ENCODE measurements at regions not wholly inside any gene's neighbourhood (a gene's known extent, or its start where the extent isn't known, plus 50 kb on each side); places are given as distances from the start of the nearest gene placed in this dataset.

DNA sequence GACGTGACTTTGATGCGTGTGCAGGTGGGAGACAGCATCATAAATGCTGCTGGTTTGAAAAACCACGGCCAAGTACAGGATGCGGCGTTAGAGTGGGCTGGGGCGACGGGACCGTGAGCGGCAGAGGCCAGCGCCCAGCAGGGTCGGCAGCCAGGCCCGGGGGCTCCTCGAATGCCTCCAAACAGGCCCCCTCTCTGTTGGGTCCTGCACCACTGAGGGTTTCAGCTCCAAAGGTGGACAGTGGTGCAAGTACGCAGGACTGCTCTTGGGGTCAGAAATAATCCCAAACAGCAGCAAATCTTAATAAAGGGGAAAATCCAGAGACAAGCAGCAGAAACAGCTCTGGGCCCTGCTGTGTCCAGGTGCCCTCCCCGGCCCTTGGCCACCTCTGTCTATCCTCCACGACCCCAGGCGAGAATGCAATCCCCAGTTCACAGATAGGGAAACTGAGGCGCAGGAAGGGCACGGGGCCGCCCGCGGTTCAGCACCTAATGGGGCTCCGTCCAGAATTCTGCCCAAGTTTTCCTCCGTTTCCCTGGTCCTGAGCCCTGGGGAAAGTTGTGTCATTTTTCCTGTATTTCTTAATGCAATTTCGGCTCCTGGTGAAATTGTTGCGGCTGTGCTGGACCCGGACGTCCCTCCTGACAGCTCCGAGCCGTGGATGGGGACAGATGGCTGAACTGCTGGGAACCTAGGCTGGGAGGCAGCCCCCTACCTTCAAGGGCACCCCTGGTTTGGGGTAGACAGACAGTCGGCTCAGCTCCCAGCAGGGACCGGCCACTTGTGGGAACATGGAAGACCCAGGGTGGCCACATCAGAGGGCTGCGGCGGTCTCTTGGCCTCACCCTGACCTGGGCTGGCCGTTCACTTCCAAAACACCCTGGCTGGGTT is 97.4 kb downstream of the FOXL3 start:
- no peak for DNase-seq

DNA sequence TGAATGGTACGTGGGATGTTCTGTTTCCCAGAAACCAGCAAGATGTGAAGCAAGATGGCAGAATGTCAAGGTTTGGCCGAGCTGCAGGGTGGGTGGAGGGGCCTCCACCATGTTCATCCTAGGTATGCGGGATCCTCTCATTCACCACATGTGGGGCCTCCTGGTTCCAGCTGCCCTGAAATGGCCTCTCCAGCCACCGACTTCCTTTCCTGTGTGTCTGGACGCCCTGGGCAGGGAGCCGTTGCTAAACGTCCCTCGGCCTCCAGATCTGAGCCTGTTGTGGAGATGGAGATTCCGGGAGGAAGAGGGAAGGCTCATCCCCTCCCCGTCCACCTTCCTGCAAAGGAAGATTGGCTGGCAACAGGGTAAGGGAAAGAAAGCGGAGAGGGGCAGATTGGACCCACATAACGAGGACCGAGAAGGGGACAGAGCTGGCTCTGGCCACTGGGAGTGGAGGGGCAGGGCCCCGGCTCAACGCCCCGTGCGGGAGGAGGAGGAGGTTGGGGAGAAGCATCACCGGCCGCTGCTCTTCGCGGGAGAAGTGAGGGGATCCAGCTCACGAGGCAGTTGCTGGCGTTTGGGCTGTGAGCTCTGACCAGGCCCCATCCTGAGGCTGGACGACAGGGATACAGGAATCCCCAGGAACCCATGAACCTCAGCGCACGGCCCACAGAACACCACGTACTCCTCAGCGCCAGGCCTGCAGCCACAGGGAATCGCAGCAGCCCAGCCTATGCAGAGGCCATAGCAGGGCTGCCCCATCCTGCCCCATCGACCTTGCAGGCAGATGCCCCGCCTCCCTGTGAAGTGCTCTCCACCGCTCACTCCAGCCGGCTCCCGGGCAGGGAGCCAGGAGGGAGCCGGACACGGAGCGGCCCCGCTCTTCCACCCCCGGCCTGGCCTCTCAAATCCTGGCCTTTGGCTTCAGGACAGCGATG is 98.3 kb downstream of the FOXL3 start:
- no peak for DNase-seq

GRCh38 chr7:388961-389701 is 99.2 kb downstream of the FOXL3 start:
- DNase-seq, result no peak

DNA sequence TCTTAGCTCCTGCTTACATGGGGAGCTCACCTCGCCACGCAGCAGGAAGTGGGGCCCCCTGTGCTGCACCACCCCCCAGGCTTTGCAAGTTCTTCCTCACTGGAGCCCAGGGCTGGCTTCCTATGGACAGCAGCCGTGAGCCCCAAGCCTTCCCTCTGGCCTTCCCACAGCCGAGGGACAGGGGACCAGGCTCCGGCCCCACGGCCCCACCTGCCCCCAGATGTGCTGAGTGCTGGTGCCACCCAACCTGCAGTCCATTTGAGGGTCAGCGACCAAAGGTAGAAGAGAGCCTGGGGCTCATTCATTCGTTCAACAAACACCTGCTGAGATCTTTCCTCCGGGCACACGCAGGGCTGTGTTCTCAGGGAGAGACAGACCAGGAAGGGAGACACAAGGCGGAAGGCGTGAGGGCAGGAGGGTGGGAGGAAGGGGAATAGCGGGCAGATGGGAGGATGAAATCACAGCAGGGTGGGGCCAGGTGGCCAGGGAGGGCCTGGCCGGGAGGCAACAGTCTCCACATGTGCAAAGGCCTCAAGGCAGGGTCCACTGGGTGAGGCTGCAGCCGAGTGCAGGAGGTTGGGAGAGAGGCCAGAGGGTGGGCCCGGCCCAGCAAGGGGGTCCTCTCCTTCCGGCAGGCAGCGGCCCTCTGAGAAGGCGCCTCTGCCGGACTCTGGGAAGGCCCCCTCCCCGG is 100.1 kb downstream of the FOXL3 start:
- no peak for DNase-seq

GRCh38 chr7:390761-391410 is 100.9 kb downstream of the FOXL3 start:
- no peak for DNase-seq

DNA sequence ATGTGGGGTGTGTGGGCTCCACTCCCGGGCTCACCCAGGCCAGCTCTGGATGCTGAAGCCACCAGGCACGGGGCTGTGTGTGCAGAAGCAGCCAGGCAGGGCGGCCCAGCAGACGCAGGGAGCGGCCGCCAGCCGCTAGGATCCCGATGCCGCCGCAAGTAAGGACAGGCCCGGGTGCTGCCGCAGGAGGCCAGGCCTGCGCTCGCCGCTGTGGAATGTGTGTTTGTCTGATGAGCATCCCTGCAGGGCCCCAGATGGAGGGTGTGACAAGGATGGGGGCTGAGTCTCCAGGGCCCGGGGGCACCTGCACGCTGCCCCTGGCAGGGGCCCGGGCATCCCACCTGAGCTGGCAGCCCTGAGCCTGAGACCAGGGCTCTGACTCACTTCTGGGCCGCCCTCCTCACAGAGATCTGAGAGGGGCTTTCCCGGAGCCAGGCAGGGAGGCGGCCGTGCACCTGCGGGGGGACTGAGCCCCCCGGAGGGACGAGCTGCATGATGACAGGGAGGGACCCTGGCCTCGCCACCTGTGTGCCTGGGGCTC is 101.5 kb downstream of the FOXL3 start:
- no peak for DNase-seq

- DNase-seq, result no peak
Measured at GRCh38 chr7:391961-392524, 102.1 kb downstream of the FOXL3 start.

GRCh38 chr7:392822-393221 is 102.9 kb downstream of the FOXL3 start:
- DNase-seq, result no peak

DNA sequence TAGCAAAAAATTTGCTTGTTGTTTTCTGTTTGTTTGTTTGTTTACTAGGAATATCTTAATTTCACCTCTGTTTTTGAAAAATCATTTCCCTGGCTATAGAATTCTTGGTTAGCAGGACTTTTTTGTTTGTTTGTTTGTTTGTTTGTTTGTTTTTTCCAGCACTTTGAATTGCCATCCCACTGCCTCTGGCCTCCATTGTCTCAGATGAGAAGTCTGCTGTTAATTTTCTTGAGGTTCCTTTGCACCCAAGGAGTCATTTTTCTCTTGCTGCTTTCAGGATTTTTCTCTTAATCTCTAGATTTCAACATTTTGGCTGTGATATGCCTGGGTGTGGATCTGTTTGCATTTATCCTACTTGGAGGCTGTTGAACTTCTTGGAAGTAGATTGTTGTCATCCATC is 105.7 kb downstream of the FOXL3 start:
- DNase-seq, result no peak

DNA sequence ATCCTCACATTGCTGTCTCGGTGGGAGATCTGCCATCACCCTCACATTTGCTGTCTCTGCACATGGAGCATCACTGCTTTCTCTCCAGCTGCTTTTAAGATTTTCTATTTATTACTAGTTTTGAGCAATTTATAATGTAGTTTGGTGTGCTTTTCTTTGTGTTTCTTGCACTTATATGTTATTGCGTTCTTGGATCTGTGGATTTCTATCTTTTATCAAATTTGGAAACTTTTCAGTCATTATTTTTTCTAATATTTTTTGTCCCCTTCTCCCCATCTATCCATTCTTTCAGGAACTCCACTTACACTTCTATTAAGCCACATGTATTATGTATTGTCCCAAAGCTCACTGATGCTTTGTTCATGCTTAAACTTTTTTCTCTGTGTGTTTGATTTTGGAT is 108.9 kb downstream of the FOXL3 start:
- no peak for DNase-seq

DNA sequence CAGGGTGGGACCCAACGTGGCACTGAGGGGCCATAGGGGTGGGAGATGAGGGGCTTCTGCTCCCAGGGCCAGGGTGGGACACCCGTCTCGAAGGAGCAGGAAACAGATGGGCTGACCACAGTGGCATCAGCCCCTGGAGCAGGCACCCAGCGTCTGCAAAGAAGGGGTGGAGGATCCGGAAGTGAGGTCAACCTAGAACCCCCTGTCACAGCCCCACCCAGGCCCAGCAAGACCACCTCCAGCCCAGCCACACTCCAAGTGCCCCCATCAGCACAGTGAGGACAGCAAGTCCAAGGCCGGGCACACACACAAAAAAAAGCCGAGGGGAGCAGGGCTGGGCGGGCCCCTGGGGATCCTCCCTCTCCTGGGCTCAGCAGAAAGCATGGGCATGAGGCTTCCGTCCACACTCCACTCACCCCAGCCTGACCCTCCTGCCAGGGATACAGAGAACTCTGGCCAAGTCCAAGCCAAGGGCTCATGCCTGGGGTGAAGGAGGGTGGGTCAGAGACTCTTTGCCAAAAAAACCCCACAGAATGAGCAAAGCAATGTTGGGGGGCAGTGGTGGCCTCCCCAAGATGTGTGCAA is 111.0 kb downstream of the FOXL3 start:
- no peak for DNase-seq

DNA sequence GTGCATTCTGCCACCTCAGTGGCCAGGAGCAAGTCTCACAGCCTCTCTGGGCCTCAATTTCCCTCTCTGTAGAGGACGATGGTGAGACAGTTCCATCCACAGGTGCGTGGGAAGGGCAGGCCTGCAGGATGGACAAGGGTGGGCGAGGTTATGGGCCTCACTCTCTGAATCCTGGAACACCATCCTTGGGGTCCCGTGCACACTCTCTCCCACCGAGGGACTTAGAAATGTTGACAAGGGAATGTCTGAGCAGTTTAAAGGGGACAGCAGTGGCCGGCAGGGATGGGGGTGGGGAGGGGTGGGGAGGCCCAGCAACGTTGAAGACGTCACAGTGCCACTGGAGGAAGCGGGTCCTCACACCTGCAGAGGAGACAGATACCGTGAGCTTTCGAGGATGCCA is 111.5 kb downstream of the FOXL3 start:
- no peak for DNase-seq

DNA sequence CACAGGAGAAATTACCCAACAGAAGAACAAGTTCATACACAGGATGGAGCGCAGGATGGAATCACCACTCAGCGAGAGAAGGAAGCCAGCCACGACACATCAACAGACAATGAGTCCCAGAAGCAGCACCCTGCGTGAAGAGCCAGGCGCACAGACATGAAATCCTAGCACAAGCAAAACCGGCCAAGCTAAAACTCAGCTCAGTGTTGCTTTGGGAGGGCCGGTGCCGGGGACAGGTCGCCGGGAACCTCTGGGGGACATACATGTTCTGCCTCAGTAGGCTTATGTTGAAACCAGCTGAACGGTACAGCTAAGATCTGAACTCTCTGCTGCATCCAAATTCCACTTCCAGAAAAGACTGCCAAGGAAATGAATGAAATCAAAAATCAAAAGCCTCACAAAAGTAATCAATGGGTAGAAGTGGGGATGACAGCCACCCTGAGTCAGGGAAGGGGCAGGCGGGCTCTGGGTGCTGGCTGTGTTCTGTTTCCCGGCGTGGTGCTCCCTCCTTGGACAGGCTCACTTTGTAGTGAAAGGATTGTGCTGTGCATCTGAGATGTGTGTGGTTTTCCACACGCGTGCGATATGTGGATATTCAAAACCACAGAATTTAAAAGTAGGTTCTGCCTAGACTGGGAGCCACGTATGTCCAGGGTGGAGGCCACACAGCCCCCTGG is 114.7 kb downstream of the PDGFA start:
- no peak for DNase-seq

DNA sequence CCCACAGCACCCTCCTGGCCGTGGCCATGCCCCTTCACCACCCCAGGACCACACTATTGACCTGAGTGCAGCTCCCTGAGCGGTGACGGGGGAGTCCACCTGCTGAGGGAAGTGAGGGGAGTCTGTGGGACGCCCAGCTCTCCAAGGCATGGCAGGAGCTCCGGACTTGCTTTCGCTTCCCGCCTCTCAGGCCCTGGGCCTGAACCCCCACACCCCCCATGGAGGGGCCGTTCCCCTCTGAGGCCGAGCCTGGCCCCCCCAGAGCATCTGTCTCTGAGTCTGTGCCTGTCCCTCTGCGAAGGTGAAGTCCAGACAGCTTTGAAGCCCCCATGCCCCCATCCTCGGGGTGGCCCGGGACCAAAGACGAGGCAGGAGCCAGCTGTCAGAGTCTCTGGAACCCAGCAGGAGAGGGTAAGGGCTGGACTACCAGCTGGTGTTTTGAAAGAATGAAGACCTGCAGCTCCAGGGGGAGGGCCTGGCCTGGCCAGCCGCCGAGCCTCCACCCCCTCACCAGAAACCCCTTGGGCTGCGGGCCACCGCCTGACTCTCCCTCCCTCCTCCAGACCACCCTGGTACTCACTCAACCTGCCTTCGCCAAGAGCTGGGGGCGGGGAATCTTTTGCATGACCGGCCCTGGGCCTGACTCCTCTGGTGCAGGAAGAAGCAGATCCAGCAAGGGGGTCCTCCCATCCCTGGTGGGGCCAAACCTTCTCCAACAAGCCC is 114.0 kb downstream of the PDGFA start:
- no peak for DNase-seq

- no peak for DNase-seq
Measured at GRCh38 chr7:407721-408539, 111.7 kb downstream of the PDGFA start.

GRCh38 chr7:408751-409311 is 110.8 kb downstream of the PDGFA start:
- no peak for DNase-seq

DNA sequence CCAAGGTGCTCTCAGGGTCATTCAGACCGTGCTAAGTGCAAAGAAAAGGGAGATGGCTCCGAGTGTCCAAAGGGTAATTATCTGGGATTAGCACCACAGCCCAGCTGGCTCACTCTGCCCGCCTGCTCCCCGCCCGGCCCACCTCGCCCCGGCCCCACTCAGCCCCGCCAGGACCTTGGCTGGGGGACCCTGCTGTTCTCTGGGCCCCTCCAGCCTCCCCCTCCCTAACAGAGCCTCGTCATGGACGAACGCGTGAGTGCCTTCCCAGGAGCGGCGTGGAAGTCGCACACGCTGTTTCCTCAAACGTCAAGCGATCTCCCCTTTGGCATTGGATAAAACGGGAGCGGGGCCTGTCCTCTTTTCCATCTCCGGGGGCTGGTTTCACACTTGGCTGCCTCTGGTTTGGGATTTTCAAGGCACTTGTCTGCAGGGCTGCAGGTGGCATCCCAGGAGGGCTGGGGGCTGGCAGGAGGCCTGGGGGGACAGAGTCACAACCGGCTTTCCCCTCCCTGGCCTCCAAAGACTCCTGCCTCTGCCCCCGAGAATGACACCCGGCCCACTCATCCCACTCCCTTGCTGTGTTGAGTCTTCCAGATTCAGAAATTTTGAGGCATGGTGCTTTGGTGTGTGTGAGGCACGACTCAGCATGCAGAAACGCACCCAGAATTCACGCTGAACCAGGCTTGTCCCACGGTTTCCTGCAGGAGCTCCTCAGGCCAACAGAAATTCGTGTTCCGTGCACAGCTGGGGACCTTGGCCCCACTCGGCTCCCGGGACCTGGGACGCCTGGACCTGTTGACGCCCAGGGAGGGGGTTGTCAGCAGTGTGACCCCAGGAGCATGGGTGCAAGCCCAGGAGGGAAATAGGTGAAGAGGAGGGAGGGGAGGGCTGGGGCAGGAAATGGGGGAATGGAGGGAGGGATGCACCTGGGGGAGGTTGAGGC is 110.0 kb downstream of the PDGFA start:
- no peak for DNase-seq

All from fibroblast of skin of abdomen (primary cell).